GM23338 (cell line): ENCODE measurements at regions not wholly inside any gene's neighbourhood (a gene's known extent, or its start where the extent isn't known, plus 50 kb on each side); places are given as distances from the start of the nearest gene placed in this dataset.
"Not testable (repeated sequence)": the region's sequence is repeated elsewhere in the genome, so short reads cannot be mapped to it uniquely, and the experiment has no call there.

ENCODE experiments used
- CREB1 ChIP-seq: fragments of 250-450 bp; sonication (Bioruptor Pico); IDR thresholded peaks from 2 replicates; pipeline ENCODE4 v1.5.0; 2020; ENCODE audit warnings: low read depth, mild to moderate bottlenecking, moderate library complexity
- ETS1 ChIP-seq: IDR thresholded peaks from 2 replicates; pipeline ENCODE4 v1.6.1; 2016; ENCODE audit warnings: antibody characterized with exemption
- EZH2 ChIP-seq: fragments of 200-600 bp; sonication (generic); IDR thresholded peaks from one replicate; pipeline ENCODE4 v1.8.0; 2017; ENCODE audit warnings: antibody characterized with exemption, mild to moderate bottlenecking, low read depth; ENCODE audit not compliant: unreplicated experiment
- EZH2phosphoT487 ChIP-seq: fragments of 200-600 bp; sonication (generic); IDR thresholded peaks from one replicate; pipeline ENCODE4 v1.8.1; 2018; ENCODE audit warnings: antibody characterized with exemption; ENCODE audit not compliant: unreplicated experiment
- JUNB ChIP-seq: IDR thresholded peaks from one replicate; pipeline ENCODE4 v1.6.1; 2016; ENCODE audit warnings: antibody characterized with exemption; ENCODE audit not compliant: unreplicated experiment
- NANOG ChIP-seq: IDR thresholded peaks from 2 replicates; pipeline ENCODE4 v1.6.1; 2016; ENCODE audit warnings: antibody characterized with exemption, borderline replicate concordance
- POLR2AphosphoS5 ChIP-seq: IDR thresholded peaks from 2 replicates; pipeline ENCODE4 v1.6.1; 2016; ENCODE audit warnings: antibody characterized with exemption, low read depth
- REST ChIP-seq: IDR thresholded peaks from one replicate; pipeline ENCODE4 v1.6.1; 2018; ENCODE audit warnings: antibody characterized with exemption; ENCODE audit not compliant: unreplicated experiment
- STAT1 ChIP-seq: IDR thresholded peaks from one replicate; pipeline ENCODE4 v1.6.1; 2016; ENCODE audit warnings: antibody characterized with exemption; ENCODE audit not compliant: unreplicated experiment
- ZNF114 ChIP-seq: fragments of 250-450 bp; sonication (Bioruptor Pico); IDR thresholded peaks from 2 replicates; pipeline ENCODE4 v1.5.0; 2020; ENCODE audit warnings: mild to moderate bottlenecking, moderate library complexity
- ZNF331 ChIP-seq: fragments of 250-450 bp; sonication (Bioruptor Pico); IDR thresholded peaks from 2 replicates; pipeline ENCODE4 v1.5.0; 2020; ENCODE audit warnings: low read depth, mild to moderate bottlenecking, moderate library complexity
- ZNF462 ChIP-seq: fragments of 250-450 bp; sonication (Bioruptor Pico); IDR thresholded peaks from 2 replicates; pipeline ENCODE4 v1.5.0; 2020; ENCODE audit warnings: mild to moderate bottlenecking, moderate library complexity
- TF ChIP-seq, protein P1 (sequence below), 2 experiments: fragments of 200-600 bp in 1 of 2; sonication (generic) in 1 of 2; conservative IDR thresholded peaks; 2 replicates each; pipeline versions ENCODE4 v1.5.1 to v1.6.1; 2016 to 2017; ENCODE audit warnings: antibody characterized with exemption in 2 of 2, low read depth in 2 of 2, mild to moderate bottlenecking in 2 of 2, moderate library complexity in 1 of 2

- not testable (repeated sequence) for TF ChIP-seq POLR2AphosphoS5; JUNB; ZNF331 (CRISPR knock-in tag); EZH2phosphoT487; ETS1; STAT1; EZH2; CREB1 (CRISPR knock-in tag); REST; ZNF114 (CRISPR knock-in tag); NANOG; ZNF462 (CRISPR knock-in tag)
- TF ChIP-seq, protein P1, sequence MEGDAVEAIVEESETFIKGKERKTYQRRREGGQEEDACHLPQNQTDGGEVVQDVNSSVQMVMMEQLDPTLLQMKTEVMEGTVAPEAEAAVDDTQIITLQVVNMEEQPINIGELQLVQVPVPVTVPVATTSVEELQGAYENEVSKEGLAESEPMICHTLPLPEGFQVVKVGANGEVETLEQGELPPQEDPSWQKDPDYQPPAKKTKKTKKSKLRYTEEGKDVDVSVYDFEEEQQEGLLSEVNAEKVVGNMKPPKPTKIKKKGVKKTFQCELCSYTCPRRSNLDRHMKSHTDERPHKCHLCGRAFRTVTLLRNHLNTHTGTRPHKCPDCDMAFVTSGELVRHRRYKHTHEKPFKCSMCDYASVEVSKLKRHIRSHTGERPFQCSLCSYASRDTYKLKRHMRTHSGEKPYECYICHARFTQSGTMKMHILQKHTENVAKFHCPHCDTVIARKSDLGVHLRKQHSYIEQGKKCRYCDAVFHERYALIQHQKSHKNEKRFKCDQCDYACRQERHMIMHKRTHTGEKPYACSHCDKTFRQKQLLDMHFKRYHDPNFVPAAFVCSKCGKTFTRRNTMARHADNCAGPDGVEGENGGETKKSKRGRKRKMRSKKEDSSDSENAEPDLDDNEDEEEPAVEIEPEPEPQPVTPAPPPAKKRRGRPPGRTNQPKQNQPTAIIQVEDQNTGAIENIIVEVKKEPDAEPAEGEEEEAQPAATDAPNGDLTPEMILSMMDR (conservative IDR thresholded peaks at IDR 0.05; ENCODE audit: low read depth in 2 of 2), result not testable (repeated sequence)
Observed at GRCh38 chr2:87095804-87096203, 74.2 kb upstream of the PLGLB1 start.
